BJ (cell line): ENCODE measurements at regions not wholly inside any gene's neighbourhood (a gene's known extent, or its start where the extent isn't known, plus 50 kb on each side); places are given as distances from the start of the nearest gene placed in this dataset.

ENCODE experiments used
- CTCF ChIA-PET: fragments of 350-600 bp; formaldehyde crosslinking; extraction: SDS; loops from one replicate; lab custom pipeline; 2021; ENCODE audit warnings: antibody characterized with exemption, inconsistent platforms; lab: Yijun Ruan, JAX
- POLR2A ChIA-PET: fragments of 300-600 bp; sonication (Branson Sonifier 250); formaldehyde crosslinking; extraction: SDS; loops from one replicate; lab custom pipeline; 2021; ENCODE audit warnings: antibody characterized with exemption; lab: Charles Lee
- DNase-seq: peaks from one replicate; pipeline ENCODE4 v3.0.0-alpha.2; 2011; ENCODE audit warnings: low read depth
- H3K27me3 ChIP-seq: 2 replicates; pipeline ENCODE4 v1.6.0; 2011; ENCODE audit warnings: low read length; ENCODE audit not compliant: control insufficient read depth, insufficient read depth
- H3K36me3 ChIP-seq: 2 replicates; pipeline ENCODE4 v1.5.1; 2011; ENCODE audit warnings: low read length; ENCODE audit not compliant: control insufficient read depth, insufficient read depth
- H3K4me3 ChIP-seq: 2 replicates; pipeline ENCODE4 v1.5.1; 2011; ENCODE audit warnings: low read depth, mild to moderate bottlenecking, control low read depth, low read length
- TF ChIP-seq, protein P1 (sequence below): IDR thresholded peaks from 2 replicates; pipeline ENCODE4 v1.5.1; 2011; ENCODE audit warnings: low read depth, mild to moderate bottlenecking, control low read depth, inconsistent platforms, low read length, moderate library complexity; ENCODE audit not compliant: insufficient read depth

DNA sequence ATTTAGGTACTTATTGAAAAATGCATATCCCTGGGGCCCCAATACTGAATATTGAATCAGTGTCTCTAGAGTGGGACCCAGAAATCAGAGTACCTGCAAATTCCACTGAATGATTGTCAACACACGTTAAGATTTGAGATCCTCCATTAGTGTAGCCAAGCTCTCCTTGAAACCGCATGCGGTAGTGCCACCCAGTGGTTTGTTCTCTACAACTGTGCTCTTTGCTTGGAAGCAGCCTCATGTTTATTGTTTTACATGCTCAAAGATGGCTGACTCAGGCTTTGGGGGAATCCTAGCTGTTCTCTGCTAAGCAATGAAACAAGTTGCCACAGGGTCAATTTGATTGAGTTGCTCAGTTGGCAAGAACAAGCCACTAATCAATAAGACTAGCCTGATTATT, 340.2 kb upstream of the CELF2 start:
- Histone ChIP-seq H3K27me3 (no peaks in the 10 kb centered on the region), H3K4me3 (no peak overlapping the region), H3K36me3 (no peaks in the 10 kb centered on the region)
- ChIA-PET POLR2A (no interaction called here), CTCF (interaction anchor here (1.1 to 2.1 kb wide), 2 partner anchors 12 to 360 kb away, joined by 5 read pairs; no protein-coding TSS in a partner anchor)
- no peak for DNase-seq
- TF ChIP-seq, protein P1, sequence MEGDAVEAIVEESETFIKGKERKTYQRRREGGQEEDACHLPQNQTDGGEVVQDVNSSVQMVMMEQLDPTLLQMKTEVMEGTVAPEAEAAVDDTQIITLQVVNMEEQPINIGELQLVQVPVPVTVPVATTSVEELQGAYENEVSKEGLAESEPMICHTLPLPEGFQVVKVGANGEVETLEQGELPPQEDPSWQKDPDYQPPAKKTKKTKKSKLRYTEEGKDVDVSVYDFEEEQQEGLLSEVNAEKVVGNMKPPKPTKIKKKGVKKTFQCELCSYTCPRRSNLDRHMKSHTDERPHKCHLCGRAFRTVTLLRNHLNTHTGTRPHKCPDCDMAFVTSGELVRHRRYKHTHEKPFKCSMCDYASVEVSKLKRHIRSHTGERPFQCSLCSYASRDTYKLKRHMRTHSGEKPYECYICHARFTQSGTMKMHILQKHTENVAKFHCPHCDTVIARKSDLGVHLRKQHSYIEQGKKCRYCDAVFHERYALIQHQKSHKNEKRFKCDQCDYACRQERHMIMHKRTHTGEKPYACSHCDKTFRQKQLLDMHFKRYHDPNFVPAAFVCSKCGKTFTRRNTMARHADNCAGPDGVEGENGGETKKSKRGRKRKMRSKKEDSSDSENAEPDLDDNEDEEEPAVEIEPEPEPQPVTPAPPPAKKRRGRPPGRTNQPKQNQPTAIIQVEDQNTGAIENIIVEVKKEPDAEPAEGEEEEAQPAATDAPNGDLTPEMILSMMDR = peak; percentile 27; the same call in 1 of the 2 replicates

DNA sequence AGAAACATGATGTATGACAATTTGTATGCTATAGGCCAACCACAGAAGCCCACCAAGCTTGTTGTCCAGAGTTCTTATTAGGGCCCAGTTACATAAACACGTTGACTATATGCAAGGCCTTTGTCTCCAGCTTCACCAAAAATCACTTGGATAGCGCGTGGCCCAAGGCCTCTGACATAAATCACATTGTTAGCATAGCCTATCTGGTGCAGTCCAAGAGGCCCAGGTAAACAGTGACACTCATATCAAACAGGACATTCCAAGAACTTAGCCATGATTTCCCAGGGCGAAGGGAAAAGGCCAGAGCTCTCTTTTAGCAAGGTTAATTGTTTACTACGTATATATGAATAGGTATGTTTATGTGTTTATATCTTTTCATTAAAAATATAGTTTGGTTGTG, 337.2 kb upstream of the CELF2 start:
- POLR2A ChIA-PET = no interaction called here
- Histone ChIP-seq H3K27me3 (no peaks in the 10 kb centered on the region), H3K36me3 (no peaks in the 10 kb centered on the region), H3K4me3 (no peak overlapping the region)
- no peak for DNase-seq
- CTCF ChIA-PET = no interaction called here
- TF ChIP-seq, protein P1 = no peak

DNA sequence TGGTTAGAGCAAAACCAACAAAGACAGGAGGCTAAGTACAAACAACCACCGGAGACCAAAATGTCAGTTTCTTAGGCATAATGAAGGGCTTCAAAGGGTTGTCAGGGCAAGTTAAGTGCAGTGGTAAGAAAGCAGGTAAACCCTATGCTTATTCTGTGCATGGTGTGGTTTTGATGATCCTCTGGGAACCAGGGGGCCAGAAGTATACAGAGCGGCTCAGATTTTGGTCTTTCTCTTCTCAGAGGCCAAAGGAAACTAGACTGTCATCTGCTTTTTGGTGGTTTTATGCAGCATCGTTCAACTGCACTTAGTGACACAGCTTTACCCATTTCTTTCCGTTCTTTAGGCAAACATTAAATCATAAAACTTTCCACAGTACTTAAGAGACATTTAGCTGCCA, 332.7 kb upstream of the CELF2 start:
- Histone ChIP-seq H3K36me3 (no peaks in the 10 kb centered on the region), H3K4me3 (no peak overlapping the region), H3K27me3 (no peaks in the 10 kb centered on the region)
- DNase-seq = no peak
- CTCF ChIA-PET = no interaction called here
- POLR2A ChIA-PET = no interaction called here
- TF ChIP-seq, protein P1 = no peak

DNA sequence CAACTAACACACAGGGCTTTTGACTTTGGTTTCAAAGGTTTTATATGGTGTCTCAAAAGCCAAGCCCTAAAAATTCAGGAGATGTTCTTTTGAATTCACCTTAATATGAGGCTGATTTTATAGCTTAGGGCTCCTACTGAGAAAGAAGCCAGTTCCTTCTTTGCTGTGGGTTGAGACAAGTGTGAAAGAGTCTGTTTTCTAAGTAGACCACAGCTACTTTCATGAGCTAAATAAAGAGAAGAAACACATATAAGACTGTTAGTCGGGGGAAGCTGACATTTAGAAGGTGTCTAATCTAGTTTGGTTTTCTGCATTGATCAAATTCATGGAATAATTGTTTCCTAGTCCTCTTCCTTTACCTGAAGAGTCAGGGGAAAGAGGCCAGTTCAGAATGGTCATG, 332.1 kb upstream of the CELF2 start:
- DNase-seq = no peak
- H3K27me3 ChIP-seq = no peaks in the 10 kb centered on the region
- TF ChIP-seq, protein P1 = no peak
- no peak overlapping the region for H3K4me3 ChIP-seq
- no peaks in the 10 kb centered on the region for H3K36me3 ChIP-seq
- ChIA-PET CTCF (no interaction called here), POLR2A (no interaction called here)

DNA sequence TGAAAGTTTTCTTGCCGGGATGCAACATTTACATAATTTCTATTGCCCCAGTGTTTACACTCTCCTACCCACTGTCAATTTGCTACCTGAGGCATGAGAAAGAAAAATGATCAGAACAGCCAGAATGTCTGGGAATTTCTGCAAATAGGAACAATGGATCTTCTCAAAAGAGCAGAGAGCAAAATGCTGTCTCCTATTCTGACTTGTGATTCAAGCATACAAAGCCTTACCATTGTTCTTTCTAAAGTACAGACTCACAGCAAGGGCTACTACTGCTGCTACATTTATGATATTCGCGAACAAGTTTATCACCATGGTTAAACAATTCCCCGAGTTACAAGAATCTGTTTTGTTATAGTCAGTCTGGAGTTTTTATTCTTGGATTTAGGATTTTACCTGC, 329.9 kb upstream of the CELF2 start:
- TF ChIP-seq, protein P1 = no peak
- ChIA-PET POLR2A (no interaction called here), CTCF (no interaction called here)
- DNase-seq = no peak
- H3K4me3 ChIP-seq = no peak overlapping the region
- H3K27me3 ChIP-seq = no peaks in the 10 kb centered on the region
- H3K36me3 ChIP-seq = no peaks in the 10 kb centered on the region
